ENCODE measurements at regions not wholly inside any gene's neighbourhood (a gene's known extent, or its start where the extent isn't known, plus 50 kb on each side); places are given as distances from the start of the nearest gene placed in this dataset.

DNA sequence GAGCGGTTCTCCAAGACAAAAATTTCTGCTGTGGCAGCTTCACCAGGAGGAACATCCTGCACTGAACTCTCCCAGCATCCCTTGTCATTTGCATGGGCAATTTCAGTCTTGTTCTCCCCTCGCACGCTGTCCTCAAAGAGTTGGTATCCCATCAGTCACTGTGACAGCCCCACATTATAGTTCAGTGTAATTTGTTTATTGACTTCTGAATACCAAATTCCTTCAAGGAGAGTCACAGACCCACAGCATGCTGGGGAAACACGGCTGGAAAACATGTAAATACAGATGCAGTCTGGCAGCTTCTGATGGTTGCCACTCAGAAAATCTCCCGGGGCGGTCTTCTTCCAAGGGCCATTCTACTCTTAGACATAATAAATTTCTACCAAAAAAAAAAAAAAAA lies 151.0 kb upstream of the NEBL start:
- TF ChIP-seq, protein P1, sequence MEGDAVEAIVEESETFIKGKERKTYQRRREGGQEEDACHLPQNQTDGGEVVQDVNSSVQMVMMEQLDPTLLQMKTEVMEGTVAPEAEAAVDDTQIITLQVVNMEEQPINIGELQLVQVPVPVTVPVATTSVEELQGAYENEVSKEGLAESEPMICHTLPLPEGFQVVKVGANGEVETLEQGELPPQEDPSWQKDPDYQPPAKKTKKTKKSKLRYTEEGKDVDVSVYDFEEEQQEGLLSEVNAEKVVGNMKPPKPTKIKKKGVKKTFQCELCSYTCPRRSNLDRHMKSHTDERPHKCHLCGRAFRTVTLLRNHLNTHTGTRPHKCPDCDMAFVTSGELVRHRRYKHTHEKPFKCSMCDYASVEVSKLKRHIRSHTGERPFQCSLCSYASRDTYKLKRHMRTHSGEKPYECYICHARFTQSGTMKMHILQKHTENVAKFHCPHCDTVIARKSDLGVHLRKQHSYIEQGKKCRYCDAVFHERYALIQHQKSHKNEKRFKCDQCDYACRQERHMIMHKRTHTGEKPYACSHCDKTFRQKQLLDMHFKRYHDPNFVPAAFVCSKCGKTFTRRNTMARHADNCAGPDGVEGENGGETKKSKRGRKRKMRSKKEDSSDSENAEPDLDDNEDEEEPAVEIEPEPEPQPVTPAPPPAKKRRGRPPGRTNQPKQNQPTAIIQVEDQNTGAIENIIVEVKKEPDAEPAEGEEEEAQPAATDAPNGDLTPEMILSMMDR (IDR thresholded peaks at IDR 0.05; ENCODE audit: low read depth, low read length) = no peak
- no peak for TF ChIP-seq EZH2phosphoT487 (IDR thresholded peaks at IDR 0.05; ENCODE audit: low read depth)

Data from OCI-LY3 (cell line).